Endodermal cell (in vitro differentiated cells): ENCODE measurements at regions not wholly inside any gene's neighbourhood (a gene's known extent, or its start where the extent isn't known, plus 50 kb on each side); places are given as distances from the start of the nearest gene placed in this dataset.

Source experiments
- DNase-seq: peaks from one replicate; pipeline ENCODE4 v3.0.0-alpha.2; 2017
- H3K27ac ChIP-seq: 2 replicates; pipeline ENCODE4 v1.5.1; 2013; ENCODE audit warnings: mild to moderate bottlenecking, low read depth, low read length, moderate library complexity
- H3K27me3 ChIP-seq: 2 replicates; pipeline ENCODE4 v1.6.1; 2013; ENCODE audit warnings: mild to moderate bottlenecking, low read length, moderate library complexity; ENCODE audit not compliant: insufficient read depth, control insufficient read depth, poor library complexity, severe bottlenecking
- H3K36me3 ChIP-seq: 2 replicates; pipeline ENCODE4 v1.7.0; 2013; ENCODE audit warnings: mild to moderate bottlenecking, low read length, moderate library complexity; ENCODE audit not compliant: control insufficient read depth, insufficient read depth
- H3K4me1 ChIP-seq: one replicate; pipeline ENCODE4 v1.7.0; 2013; ENCODE audit warnings: low read length; ENCODE audit not compliant: control insufficient read depth, insufficient read depth
- H3K4me3 ChIP-seq: 2 replicates; pipeline ENCODE4 v1.5.1; 2013; ENCODE audit warnings: mild to moderate bottlenecking, low read length, moderate library complexity
- H3K9ac ChIP-seq: 2 replicates; pipeline ENCODE4 v1.6.1; 2013; ENCODE audit warnings: mild to moderate bottlenecking, low read length, moderate library complexity; ENCODE audit not compliant: poor library complexity, severe bottlenecking; ENCODE audit errors: extremely low read depth
- H3K9me3 ChIP-seq: 2 replicates; pipeline ENCODE4 v1.6.1; 2013; ENCODE audit warnings: mild to moderate bottlenecking, low read length, moderate library complexity; ENCODE audit not compliant: control insufficient read depth
- H3K27ac Mint-ChIP-seq: 2 replicates; pipeline ENCODE4 v1.8.0; 2020; ENCODE audit warnings: mixed read lengths
- H3K27me3 Mint-ChIP-seq: 2 replicates; pipeline ENCODE4 v1.8.0; 2021; ENCODE audit warnings: mild to moderate bottlenecking, mixed read lengths; ENCODE audit not compliant: insufficient read depth
- H3K36me3 Mint-ChIP-seq: 2 replicates; pipeline ENCODE4 v1.8.0; 2020; ENCODE audit warnings: low read depth, mixed read lengths
- H3K4me1 Mint-ChIP-seq: 2 replicates; pipeline ENCODE4 v1.8.0; 2020; ENCODE audit warnings: mixed read lengths
- H3K4me3 Mint-ChIP-seq: 2 replicates; pipeline ENCODE4 v1.8.0; 2020; ENCODE audit warnings: mild to moderate bottlenecking, moderate library complexity, mixed read lengths
- H3K9me3 Mint-ChIP-seq: 2 replicates; pipeline ENCODE4 v1.8.0; 2020; ENCODE audit warnings: mild to moderate bottlenecking, mixed read lengths
- CTCF ChIP-seq: fragments of 200-600 bp; sonication (generic); conservative IDR thresholded peaks from 2 replicates; pipeline ENCODE4 v1.5.0; 2021; ENCODE audit warnings: antibody characterized with exemption, mild to moderate bottlenecking
- WGBS, 2 experiments: methylation state at CpG; one replicate each; pipeline versions ENCODE4 v1.1.5 to v1.1.7; 2013; ENCODE audit warnings: missing lambda C conversion rate in 2 of 2, mixed read lengths in 1 of 2; ENCODE audit not compliant: insufficient coverage in 1 of 2, insufficient read length in 1 of 2; 5-methylcytosine and 5-hydroxymethylcytosine counted together

DNA sequence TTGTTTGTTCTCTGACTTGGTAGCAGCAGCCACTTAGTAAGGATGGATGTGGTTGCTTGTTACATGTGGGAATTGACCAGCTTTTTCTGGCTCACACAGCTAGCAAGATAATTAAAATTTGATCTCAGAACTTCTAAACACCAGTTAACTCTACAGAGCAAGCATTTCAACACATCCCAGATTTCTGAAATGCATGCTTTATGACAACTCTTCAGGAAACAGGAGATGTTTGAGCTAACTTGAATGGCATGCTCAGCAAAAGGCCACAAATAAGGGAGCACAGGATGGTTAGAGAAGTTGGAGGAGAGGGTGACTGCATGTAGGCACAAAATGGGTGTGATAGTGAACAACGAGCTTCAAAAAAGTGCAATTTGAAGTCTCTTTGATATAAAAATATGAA lies 167.1 kb upstream of the SPRY2 start:
- H3K9me3 ChIP-seq, result peaks cover 15% of the 10 kb centered on the region
- H3K27me3 Mint-ChIP-seq, result no peaks in the 10 kb centered on the region
- H3K4me3 Mint-ChIP-seq, result no peak overlapping the region
- no peak overlapping the region for H3K27ac Mint-ChIP-seq
- H3K4me1 ChIP-seq, result no peaks in the 10 kb centered on the region
- peaks cover 2% of the 10 kb centered on the region for H3K4me1 Mint-ChIP-seq
- H3K27ac ChIP-seq, result no peak overlapping the region
- H3K4me3 ChIP-seq, result no peak overlapping the region
- H3K27me3 ChIP-seq, result no peaks in the 10 kb centered on the region
- 90 to 96% methylated on average over 1 of the region's 1 CpG for WGBS, 2 experiments
- no peak for DNase-seq
- peaks cover 4% of the 10 kb centered on the region for H3K36me3 Mint-ChIP-seq
- no peaks in the 10 kb centered on the region for H3K36me3 ChIP-seq
- no peak overlapping the region for H3K9ac ChIP-seq
- H3K9me3 Mint-ChIP-seq, result peaks cover 16% of the 10 kb centered on the region
- TF ChIP-seq CTCF, result no peak

DNA sequence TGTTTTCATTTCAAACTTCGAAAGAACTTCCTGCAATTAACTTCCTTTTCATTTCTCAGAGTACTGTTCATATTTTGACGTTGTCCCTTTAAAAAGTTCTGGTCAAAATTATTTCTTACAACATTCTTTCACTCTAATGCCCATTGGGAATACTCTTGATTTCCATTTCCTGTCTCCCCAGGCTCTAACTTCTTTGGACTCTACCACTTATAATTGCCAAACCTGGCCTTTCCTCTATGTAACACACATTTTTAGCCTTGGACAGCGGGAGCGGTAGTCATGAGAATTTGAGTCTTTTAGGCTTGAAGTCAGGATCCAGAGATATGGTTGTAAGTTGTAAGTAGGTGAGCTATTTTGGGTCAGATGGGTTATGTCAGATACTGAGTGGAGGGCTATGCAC lies 163.5 kb upstream of the SPRY2 start:
- no peaks in the 10 kb centered on the region for H3K27me3 ChIP-seq
- no peak for TF ChIP-seq CTCF
- no peak overlapping the region for H3K9ac ChIP-seq
- H3K4me1 ChIP-seq, result no peaks in the 10 kb centered on the region
- H3K27me3 Mint-ChIP-seq, result no peaks in the 10 kb centered on the region
- peaks cover 16% of the 10 kb centered on the region for H3K9me3 Mint-ChIP-seq
- no peak for DNase-seq
- peaks cover 5% of the 10 kb centered on the region for H3K4me1 Mint-ChIP-seq
- H3K4me3 ChIP-seq, result no peak overlapping the region
- 50 to 74% methylated on average over 2 to 4 of the region's 4 CpGs for WGBS, 2 experiments
- H3K4me3 Mint-ChIP-seq, result no peak overlapping the region
- no peaks in the 10 kb centered on the region for H3K36me3 ChIP-seq
- no peak overlapping the region for H3K27ac ChIP-seq
- H3K36me3 Mint-ChIP-seq, result peaks cover 4% of the 10 kb centered on the region
- no peak overlapping the region for H3K27ac Mint-ChIP-seq
- peaks cover 15% of the 10 kb centered on the region for H3K9me3 ChIP-seq

GRCh38 chr13:80502359-80502758 lies 161.4 kb upstream of the SPRY2 start:
- H3K4me3 ChIP-seq, result no peak overlapping the region
- Mint-ChIP-seq H3K4me1 (peaks cover 5% of the 10 kb centered on the region), H3K27me3 (no peaks in the 10 kb centered on the region), H3K36me3 (peaks cover 4% of the 10 kb centered on the region), H3K9me3 (peaks cover 16% of the 10 kb centered on the region), H3K27ac (no peak overlapping the region), H3K4me3 (no peak overlapping the region)
- no peak overlapping the region for H3K9ac ChIP-seq
- TF ChIP-seq CTCF, result no peak
- no peaks in the 10 kb centered on the region for H3K27me3 ChIP-seq
- H3K36me3 ChIP-seq, result no peaks in the 10 kb centered on the region
- H3K9me3 ChIP-seq, result peaks cover 15% of the 10 kb centered on the region
- no peak for DNase-seq
- no peaks in the 10 kb centered on the region for H3K4me1 ChIP-seq
- no peak overlapping the region for H3K27ac ChIP-seq
